GM23338 (cell line): ENCODE measurements at regions not wholly inside any gene's neighbourhood (a gene's known extent, or its start where the extent isn't known, plus 50 kb on each side); places are given as distances from the start of the nearest gene placed in this dataset.

Experiments used
- ATAC-seq: fragments of 200-7000 bp; cut with Tn5 transposase; 3 replicates; pipeline ENCODE4 v1.9.1; 2020
- DNase-seq: peaks from one replicate; pipeline ENCODE4 v3.0.0-alpha.2; 2015; ENCODE audit warnings: low spot score
- H2AFZ ChIP-seq: fragments of 200-600 bp; sonication (generic); 2 replicates; pipeline ENCODE4 v1.8.0; 2016; ENCODE audit warnings: antibody characterized with exemption, mild to moderate bottlenecking, moderate library complexity
- H3F3A ChIP-seq: fragments of 200-600 bp; sonication (generic); replicated peaks from 2 replicates; pipeline ENCODE4 v1.8.0; 2017; ENCODE audit warnings: antibody characterized with exemption, mixed run types, low read depth
- H3K27ac ChIP-seq: fragments of 200-600 bp; sonication (generic); 2 replicates; pipeline ENCODE4 v1.6.1; 2016; ENCODE audit warnings: low read depth
- H3K27me3 ChIP-seq: fragments of 200-600 bp; sonication (generic); 2 replicates; pipeline ENCODE4 v1.8.0; 2016; ENCODE audit warnings: mild to moderate bottlenecking, mixed run types, moderate library complexity; ENCODE audit not compliant: insufficient read depth
- H3K36me3 ChIP-seq: fragments of 200-600 bp; sonication (generic); 2 replicates; pipeline ENCODE4 v1.8.0; 2016; ENCODE audit warnings: mild to moderate bottlenecking; ENCODE audit not compliant: insufficient read depth
- H3K4me1 ChIP-seq: fragments of 200-600 bp; sonication (generic); 2 replicates; pipeline ENCODE4 v1.8.0; 2016; ENCODE audit warnings: mild to moderate bottlenecking, moderate library complexity; ENCODE audit not compliant: insufficient read depth
- H3K4me2 ChIP-seq: fragments of 200-600 bp; sonication (generic); 2 replicates; pipeline ENCODE4 v1.7.1; 2017; ENCODE audit warnings: mixed run types
- H3K4me3 ChIP-seq: fragments of 200-600 bp; sonication (generic); 2 replicates; pipeline ENCODE4 v1.6.1; 2016; ENCODE audit warnings: mixed run types
- H3K79me2 ChIP-seq: fragments of 200-600 bp; sonication (generic); replicated peaks from 2 replicates; pipeline ENCODE4 v1.8.0; 2017; ENCODE audit warnings: mild to moderate bottlenecking; ENCODE audit not compliant: insufficient read depth
- H3K9me2 ChIP-seq: fragments of 200-600 bp; sonication (generic); 2 replicates; pipeline ENCODE4 v1.8.0; 2017; ENCODE audit not compliant: insufficient read depth
- H4K20me1 ChIP-seq: fragments of 200-600 bp; sonication (generic); replicated peaks from 2 replicates; pipeline ENCODE4 v1.8.0; 2017; ENCODE audit warnings: mild to moderate bottlenecking; ENCODE audit not compliant: insufficient read depth
- H3K27ac Mint-ChIP-seq: 2 replicates; pipeline ENCODE4 v1.8.0; 2020; ENCODE audit warnings: inconsistent platforms, mild to moderate bottlenecking, moderate library complexity, mixed read lengths
- H3K27me3 Mint-ChIP-seq: 3 replicates; pipeline ENCODE4 v1.8.0; 2022; ENCODE audit warnings: low read depth, mild to moderate bottlenecking, moderate library complexity, mixed read lengths, inconsistent platforms; ENCODE audit not compliant: insufficient read depth, poor library complexity
- H3K36me3 Mint-ChIP-seq: 3 replicates; pipeline ENCODE4 v1.8.0; 2021; ENCODE audit warnings: low read depth, mild to moderate bottlenecking, inconsistent platforms, moderate library complexity, mixed read lengths
- H3K4me1 Mint-ChIP-seq: 3 replicates; pipeline ENCODE4 v1.8.0; 2020; ENCODE audit warnings: mild to moderate bottlenecking, inconsistent platforms, mixed read lengths
- H3K4me3 Mint-ChIP-seq: 3 replicates; pipeline ENCODE4 v1.8.0; 2021; ENCODE audit warnings: moderate library complexity, mild to moderate bottlenecking, inconsistent platforms, mixed read lengths
- H3K9me3 Mint-ChIP-seq: 3 replicates; pipeline ENCODE4 v1.8.0; 2020; ENCODE audit warnings: moderate library complexity, mild to moderate bottlenecking, inconsistent platforms, mixed read lengths
- CTCF ChIP-seq, 2 experiments: fragments of 200-600 bp in 1 of 2; sonication (generic) in 1 of 2; conservative IDR thresholded peaks; 2 replicates each; pipeline versions ENCODE4 v1.5.1 to v1.6.1; 2016 to 2017; ENCODE audit warnings: antibody characterized with exemption in 2 of 2, low read depth in 2 of 2, mild to moderate bottlenecking in 2 of 2, moderate library complexity in 1 of 2
- ZNF462 ChIP-seq: fragments of 250-450 bp; sonication (Bioruptor Pico); IDR thresholded peaks from 2 replicates; pipeline ENCODE4 v1.5.0; 2020; ENCODE audit warnings: mild to moderate bottlenecking, moderate library complexity

- ATAC-seq: peak; percentile 55
- DNase-seq: peak; percentile 44
Measured at GRCh38 chr5:164475339-164475977, 970.0 kb downstream of the MAT2B start.

More at GRCh38 chr5:164475339-164475977, 970.0 kb downstream of the MAT2B start:
- no peak overlapping the region for H3K4me3 Mint-ChIP-seq
- H3K36me3 Mint-ChIP-seq: peaks cover 5% of the 10 kb centered on the region; the same call in 2 of the 3 replicates
- H3K27me3 ChIP-seq: no peaks in the 10 kb centered on the region
- no peak overlapping the region for H3K27ac Mint-ChIP-seq
- H3K9me3 Mint-ChIP-seq: peaks cover 5% of the 10 kb centered on the region; the same call in 1 of the 3 replicates
- peaks cover 3% of the 10 kb centered on the region for H3K4me1 ChIP-seq
- no peaks in the 10 kb centered on the region for H3K9me2 ChIP-seq
- H3K27ac ChIP-seq: no peak overlapping the region
- H4K20me1 ChIP-seq: no peaks in the 10 kb centered on the region
- no peak overlapping the region for H3K4me3 ChIP-seq
- H3K27me3 Mint-ChIP-seq: peaks cover 2% of the 10 kb centered on the region
- H3K36me3 ChIP-seq: no peaks in the 10 kb centered on the region
- TF ChIP-seq ZNF462 (CRISPR knock-in tag) (no peak), CTCF (conservative IDR thresholded peaks at IDR 0.05; ENCODE audit: low read depth in 2 of 2) (peak; percentile 81 to 86)
- H3K79me2 ChIP-seq: no peaks in the 10 kb centered on the region
- no peak overlapping the region for H2AFZ ChIP-seq
- H3K4me1 Mint-ChIP-seq: peaks cover 4% of the 10 kb centered on the region
- no peak overlapping the region for H3K4me2 ChIP-seq
- H3F3A ChIP-seq: no peaks in the 10 kb centered on the region
